Stimulated activated CD8-positive, alpha-beta memory T cell treated with anti-CD3 and anti-CD28 coated beads, Interleukin-7, amount 100 ng/mL, for 1 hour (primary cell): ENCODE measurements at regions not wholly inside any gene's neighbourhood (a gene's known extent, or its start where the extent isn't known, plus 50 kb on each side); places are given as distances from the start of the nearest gene placed in this dataset.

Source experiments
- DNase-seq, 2 donors: peaks; one replicate each; pipeline ENCODE4 v3.0.0-alpha.2; 2020; ENCODE audit warnings: low read depth in 2 of 2

DNA sequence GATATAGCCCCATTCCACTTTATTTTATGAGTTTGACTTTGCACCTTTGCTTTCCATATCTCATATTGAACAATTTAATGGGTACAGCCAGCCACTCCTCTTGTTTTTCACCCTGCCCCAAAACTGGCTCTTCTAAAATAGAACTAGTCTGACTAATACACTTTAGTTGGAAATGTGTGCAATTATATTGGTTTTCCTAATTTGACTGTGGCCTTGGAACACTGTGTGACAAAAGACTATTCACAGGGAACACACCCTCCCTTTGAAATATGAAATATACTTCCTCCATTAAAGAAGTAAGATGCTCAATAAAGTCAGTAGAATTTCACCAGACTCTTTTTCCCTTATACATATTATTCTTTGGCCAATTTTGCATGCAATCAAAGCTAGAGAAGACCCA, 218.6 kb upstream of the DCN start:
- DNase-seq: no peak

DNA sequence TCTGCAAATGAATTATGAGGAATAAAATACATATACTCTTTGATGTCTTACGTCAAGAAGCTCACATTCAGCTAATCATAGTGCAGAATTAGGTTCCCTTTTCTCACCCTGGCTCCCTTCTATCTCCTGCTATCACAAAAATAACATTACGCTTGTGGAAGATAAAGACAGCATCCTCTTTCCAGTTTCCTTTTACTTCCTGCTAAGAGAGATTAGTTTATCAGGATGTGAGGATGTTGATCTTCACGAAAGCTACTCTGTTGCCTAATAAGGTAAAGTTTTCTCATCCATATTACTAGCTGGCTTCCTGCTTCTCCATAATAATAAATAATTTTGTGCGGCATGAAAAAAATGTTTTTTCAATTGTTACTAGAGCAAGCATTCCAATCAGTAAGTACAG, 217.7 kb upstream of the DCN start:
- no peak for DNase-seq

DNA sequence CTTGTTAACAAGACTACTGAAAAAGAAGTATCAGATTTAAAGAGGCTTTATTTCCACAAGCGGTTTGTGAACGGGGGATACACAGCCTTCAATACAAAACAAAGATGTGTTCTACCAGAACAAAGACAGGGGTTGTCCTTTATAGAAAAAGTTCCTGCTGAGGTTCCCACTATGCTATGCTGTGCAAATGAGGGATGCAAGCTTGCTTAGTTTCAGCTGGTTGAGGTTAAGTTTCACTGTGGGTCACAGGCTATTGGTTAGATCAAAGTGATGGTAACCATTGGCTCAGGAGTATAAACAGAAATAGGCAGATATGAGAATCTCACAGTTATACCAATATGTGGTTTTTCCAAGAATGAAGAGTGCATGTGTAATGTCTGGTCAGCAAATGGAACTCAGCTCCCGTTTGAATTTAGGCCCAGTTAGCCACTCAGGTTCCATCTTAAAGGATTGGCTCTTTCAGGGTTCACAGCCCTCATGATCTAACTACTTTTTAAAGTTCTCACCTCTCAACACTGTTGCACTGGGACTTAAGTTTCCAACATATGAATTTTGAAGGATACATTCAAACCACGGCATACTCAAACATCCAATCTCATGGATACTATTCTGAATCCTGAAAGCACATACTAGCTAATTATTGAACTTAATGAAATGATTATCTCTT, 215.4 kb upstream of the DCN start:
- no peak for DNase-seq

DNA sequence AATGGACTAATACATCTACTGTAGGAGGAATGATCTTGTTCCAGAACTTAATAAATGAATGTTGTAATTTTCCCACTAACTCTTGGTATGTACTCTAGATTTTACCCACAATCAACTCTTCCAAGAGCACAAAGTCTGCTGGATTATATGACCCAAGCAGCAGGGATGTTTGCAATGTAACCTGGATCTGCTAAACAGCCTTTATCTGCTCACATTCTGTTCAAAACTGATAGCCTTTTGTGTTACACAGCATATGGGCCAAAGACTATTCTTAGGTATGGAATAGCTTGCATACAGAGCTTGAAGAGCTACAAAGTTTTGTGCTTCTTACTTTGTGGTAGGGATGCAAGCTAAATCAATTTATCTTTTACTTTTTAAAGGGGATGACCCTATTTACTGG, 213.7 kb upstream of the DCN start:
- no peak for DNase-seq

DNA sequence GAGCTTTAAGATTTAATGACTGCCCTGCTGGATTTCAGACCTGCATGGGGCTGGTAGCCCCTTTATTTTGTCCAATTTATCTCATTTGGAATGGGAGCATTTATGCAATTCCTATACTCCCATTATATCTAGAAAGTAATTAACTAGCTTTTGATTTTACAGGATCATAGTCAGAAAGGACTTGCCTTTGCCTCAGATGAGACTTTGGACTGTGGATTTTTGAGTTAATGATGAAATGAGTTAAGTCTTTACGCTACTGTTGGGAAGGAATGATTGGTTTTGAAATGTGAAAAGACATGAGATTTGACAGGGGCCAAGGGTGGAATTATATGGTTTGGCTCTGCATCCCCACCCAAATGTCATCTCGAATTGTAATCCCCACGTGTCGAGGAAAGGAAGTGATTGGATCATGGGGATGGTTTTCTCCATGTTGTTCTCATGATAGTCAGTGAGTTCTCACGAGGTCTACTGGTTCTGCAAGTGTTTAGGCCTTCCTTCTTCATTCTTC, 213.1 kb upstream of the DCN start:
- DNase-seq: no peak

- no peak for DNase-seq
These were observed 212.3 kb upstream of the DCN start for GRCh38 chr12:91394903-91395302.

GRCh38 chr12:91388573-91388972, 206.0 kb upstream of the DCN start:
- no peak for DNase-seq

GRCh38 chr12:91387461-91388134, 205.0 kb upstream of the DCN start:
- DNase-seq: no peak

DNA sequence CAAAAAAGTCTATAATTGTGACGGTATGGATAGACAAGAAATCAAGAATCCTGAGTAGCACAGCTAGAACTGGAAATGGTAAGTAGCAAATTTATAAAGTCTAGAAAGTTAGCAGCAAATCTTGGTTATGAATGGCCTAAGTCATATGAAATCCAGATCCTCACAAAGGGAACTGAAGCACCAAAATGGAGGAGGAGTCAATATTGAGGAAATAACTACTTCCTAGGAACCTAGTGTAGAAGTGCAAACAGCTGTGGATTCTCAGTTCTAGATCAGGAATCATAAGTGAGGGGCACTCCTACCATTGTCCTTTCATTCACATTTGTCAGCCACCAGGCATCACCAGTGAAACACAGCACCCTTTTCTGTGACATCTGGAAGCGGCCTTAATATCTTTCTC, 202.2 kb upstream of the DCN start:
- DNase-seq: no peak

DNA sequence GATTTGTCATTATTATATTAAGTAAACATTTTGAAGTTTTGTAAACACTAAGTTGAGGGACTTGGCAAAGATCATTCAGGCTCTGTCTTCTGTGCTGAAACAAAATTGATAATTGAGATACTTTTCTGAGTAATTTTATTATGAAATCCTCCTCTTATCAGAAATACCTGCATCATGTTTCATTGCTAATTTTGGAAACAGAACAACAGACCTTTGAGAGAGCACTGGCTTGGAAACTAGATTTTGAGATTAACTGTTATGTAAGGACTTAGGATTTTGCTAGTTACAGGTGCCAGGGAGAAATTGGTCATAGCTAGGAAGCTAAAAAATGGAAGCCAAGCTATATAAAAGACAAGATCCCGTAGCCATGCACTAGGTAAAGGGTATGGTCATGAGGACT, 201.7 kb upstream of the DCN start:
- no peak for DNase-seq

DNA sequence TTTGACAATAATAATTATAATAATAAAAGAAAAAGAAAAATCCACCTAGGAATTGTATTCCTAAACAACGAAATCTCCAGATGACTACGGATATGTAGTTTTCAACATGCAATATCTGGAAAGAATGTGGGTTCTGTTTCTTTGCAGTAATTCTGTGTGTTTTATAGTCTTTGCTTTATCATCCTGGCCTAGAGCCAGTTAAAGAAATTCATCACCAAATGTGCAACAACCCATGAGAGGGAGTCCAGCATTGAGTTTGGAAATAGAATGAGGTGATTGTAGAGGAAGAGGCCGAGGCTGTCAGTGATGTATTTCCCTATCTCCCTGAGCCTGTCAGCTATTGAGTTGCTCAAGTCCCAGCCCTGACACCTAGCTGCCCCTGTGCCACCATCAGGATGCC, 200.5 kb upstream of the DCN start:
- no peak for DNase-seq

DNA sequence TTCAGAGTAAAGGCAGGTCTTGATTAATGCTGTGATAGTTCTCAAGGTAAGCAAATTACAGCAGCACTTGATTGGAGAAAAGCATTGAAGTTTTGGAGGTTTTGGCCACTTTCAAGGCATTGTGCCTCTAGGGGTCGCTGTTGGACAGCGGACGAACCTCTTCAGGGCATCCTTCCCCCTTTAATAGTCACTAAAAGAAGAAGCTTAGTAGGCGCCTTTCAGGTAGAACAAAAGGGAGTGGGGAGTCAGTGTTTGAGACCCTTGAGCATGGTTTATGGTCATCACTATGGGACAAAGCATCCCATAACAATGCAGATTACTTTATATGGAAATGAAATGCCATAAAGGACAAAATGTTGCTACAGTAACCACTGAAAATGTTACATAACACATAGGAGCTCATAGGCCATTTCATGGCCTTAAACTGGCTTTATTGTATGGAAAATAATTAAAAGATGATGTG, 199.5 kb upstream of the DCN start:
- DNase-seq: peak; percentile 79 to 83

DNA sequence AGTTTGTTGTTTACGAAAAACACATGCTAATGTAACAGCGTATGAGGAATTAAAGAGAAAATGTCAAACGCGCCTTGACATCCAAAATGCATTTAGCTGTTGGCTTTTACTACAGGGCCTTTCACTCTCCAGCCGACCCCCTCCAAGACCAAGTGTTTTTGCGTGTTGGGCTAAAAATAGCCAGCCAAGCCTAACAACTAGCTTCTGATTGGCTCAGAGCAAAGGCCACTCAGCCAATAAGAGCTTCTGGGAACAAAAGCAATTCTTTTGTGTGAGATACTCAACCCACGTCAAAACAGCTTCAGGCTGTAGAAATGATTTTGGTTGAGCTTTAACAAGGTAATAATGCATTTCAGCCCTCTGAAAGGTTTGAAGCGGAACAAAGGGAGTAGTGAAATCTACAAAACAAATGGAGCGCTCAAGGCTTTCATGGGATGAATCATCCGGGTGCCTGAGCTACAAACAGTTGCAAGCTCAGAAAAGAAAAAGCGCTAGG, 198.7 kb upstream of the DCN start:
- no peak for DNase-seq

DNA sequence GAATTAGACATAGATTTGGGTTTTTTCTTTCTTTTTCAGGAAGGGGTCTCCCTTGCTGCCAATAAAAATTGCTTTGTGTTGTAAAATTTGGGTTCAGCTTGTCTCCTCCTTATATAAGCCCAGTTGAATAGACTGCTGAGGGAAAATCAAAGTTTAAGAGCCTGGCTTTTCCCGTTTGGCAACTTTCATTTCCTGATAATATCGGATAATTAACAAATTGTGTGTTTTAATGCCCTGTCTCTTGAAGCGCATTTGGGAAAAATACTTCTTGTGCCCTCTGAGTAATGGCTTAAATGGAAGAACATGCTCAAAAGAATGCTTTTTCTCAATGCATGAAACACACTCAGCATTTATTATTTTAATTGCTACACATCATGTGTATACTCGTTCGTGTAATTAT, 198.0 kb upstream of the DCN start:
- DNase-seq: no peak

DNA sequence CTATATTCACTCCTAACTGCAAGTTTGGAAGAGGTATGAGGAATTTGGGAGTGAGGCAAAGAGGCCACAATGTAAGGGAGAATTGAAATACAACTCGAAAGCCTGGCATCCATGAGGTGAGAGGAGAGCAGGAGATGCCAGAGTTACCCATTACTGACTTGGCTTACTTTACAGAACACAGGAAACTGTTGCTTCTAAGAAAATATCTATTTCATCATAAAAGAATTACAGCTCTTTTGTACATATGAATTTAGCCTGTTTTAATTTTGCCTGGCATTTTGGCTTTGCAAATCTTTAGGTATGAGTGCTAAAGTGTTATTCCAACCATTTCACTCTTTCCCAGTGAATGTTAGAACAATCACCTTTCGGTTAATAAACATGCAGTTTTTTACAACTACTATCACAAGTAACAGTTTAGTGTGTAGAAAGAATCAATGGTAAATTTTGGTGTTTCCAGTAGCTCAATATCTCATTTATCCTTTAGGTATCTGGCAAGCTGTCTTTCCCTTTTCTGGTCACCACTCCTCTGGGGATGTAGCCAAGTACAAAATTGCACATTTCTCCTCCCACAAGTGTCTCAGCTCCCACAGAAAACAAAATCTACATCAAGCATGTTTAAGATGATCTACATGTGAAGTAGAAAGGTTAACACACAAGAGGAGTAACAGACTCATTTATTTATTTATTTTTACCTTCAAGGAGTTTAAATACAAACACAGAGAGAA, 196.6 kb upstream of the DCN start:
- no peak for DNase-seq

DNA sequence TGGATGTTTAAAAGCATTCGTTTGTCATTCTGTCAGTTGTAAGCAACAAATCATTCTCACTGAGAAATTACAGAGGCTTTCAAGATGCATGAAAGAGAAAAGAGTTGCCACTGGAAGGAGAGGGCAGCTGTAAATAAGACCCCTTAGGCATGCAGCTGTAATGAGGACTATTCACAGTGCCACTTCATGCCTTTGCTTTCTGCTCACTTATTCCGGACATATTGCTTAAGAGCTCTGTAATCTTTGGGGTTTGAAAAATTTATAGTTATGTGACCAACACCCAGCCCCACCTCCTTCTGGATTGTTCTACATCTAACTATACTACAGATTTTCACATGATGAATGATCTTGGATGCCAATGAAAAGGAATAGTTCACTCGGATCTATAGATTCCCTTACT, 194.8 kb upstream of the DCN start:
- no peak for DNase-seq

GRCh38 chr12:91373086-91373485, 190.5 kb upstream of the DCN start:
- DNase-seq: no peak

DNA sequence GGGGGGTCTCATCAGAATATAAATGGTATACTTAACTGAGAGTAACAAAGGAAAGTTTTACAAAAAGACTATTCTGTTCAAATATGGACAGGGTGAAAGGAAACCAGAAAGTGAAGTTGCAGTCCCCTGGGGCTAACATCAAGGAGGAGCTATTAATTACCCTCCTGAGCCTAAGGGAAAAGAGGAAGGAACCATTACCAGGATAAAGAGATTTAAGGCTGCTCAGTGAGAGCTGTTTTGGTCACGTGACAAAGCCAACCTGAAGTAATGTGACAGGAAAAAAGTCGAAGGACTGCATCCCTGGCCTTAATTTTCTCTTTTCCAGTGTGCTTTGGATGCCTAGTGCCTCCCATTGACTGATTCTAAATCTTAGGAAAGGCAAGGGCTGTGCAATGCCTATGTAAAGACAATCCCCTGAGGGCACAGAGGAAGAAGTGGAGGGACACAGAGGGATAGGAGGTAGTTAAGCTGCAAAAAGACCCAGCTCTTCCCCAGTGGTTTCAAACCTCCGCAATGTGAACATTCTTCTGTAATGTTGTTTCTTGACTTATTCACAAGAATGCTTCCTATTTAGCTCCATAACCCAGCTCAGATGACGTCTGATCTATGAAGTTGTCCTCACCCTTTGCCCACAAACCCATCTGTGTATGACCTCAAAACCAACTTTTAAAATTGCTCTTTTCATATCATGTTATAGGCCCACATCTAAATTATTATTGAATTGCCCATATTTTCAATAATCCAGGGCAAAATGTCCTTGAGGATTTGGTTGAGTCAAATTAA, 187.7 kb upstream of the DCN start:
- no peak for DNase-seq

DNA sequence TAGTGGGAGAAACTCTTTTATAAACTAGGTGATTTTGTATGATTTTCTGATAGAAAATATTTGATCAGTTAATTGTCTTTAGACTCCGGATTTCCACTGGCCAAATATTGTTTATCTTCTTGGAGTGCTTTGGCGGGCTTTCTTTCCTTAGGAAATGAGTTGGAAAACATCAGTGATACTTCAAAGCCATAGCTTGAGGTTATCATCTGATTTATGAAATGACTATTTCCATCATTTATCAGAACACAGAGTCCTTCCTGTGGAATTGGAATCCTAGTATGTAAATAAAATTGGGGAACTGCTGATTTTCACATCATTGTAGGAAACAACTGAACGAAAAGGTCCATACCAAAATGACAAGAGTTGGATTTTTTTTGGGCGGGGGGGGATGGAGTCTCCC, 186.0 kb upstream of the DCN start:
- DNase-seq: no peak

DNA sequence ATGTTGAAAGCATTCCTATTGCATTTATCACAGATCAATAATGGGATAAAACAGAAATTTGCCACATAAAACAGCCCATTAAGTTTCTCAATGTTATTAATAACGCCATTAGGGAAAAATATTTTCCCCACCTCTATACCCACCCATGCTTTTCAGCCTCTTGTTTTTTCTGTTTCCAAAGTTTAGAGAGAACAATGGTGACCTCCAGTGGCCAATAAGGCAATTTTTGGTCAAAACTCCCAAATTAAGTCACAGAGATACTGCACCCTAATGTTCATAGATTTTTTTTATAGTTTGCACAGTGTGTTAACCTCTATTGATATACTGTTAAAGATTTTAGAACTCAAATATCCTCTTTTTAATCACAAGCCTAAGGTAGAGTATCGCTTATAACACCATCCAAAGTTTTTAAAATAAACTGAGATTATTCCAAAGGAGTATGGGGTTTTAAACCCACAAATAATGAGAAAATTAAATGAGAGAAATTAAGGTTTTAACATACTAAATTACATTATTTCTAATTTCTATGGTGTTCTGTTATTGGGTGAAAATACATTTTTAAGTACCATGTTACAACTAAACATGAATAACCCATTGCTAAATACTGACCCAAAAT, 184.7 kb upstream of the DCN start:
- no peak for DNase-seq

DNA sequence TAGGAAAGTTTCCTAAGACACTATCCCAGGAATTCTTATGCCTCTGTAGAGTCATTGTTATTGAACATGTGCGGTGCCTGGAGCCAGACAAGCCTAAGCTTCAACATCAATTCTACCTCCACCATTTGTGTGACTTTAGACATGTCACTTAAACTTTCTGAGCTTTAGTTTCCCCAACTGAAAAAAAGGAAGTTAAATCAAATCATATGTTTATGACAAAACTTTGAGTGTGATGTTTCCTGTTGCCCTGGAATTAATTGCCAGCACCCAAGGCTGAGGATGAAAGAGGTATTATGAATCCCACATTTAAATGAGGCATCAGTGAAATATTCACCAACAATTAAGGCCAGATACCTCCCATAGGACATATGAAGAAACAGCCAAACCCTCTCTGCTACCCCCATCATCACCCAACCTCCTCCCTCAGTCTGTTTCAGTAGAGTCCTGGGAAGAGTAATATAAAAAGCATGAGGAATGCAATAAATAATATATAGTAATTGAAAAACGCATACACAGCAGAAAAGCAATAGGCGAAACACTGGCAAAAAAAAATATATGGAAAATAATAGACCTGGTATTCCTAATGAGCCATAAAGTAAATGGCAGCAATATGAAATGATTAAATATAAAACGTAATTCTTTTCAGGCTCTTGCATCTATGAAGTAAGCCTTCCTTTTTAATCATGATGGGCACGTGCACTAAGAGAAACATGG, 182.0 kb upstream of the DCN start:
- no peak for DNase-seq
